RPMI8226 (cell line): ENCODE measurements at regions not wholly inside any gene's neighbourhood (a gene's known extent, or its start where the extent isn't known, plus 50 kb on each side); places are given as distances from the start of the nearest gene placed in this dataset.

Source experiments
- DNase-seq: peaks from one replicate; pipeline ENCODE4 v3.0.0-alpha.2; 2015

GRCh38 chr13:63999614-64000305, 2584.1 kb upstream of the PCDH20 start:
- no peak for DNase-seq

- DNase-seq, result no peak
These were observed 2567.7 kb upstream of the PCDH20 start for GRCh38 chr13:63983366-63983765.

- DNase-seq, result no peak
These were observed 2564.3 kb upstream of the PCDH20 start for GRCh38 chr13:63979951-63980350.

GRCh38 chr13:63972328-63972727, 2556.7 kb upstream of the PCDH20 start:
- no peak for DNase-seq

- no peak for DNase-seq
These were observed 2539.0 kb upstream of the PCDH20 start for GRCh38 chr13:63954683-63955082.

- DNase-seq, result no peak
These were observed 2532.4 kb upstream of the PCDH20 start for GRCh38 chr13:63948045-63948444.

- no peak for DNase-seq
These were observed 2529.3 kb upstream of the PCDH20 start for GRCh38 chr13:63944911-63945310.

- no peak for DNase-seq
These were observed 2526.7 kb upstream of the PCDH20 start for GRCh38 chr13:63942372-63942771.

- no peak for DNase-seq
These were observed 2523.2 kb upstream of the PCDH20 start for GRCh38 chr13:63938851-63939250.

- DNase-seq, result no peak
These were observed 2494.9 kb upstream of the PCDH20 start for GRCh38 chr13:63910511-63910910.

GRCh38 chr13:63909726-63910375, 2494.2 kb upstream of the PCDH20 start:
- no peak for DNase-seq

GRCh38 chr13:63902141-63902540, 2486.5 kb upstream of the PCDH20 start:
- no peak for DNase-seq

- DNase-seq, result no peak
These were observed 2486.0 kb upstream of the PCDH20 start for GRCh38 chr13:63901630-63902029.

- DNase-seq, result no peak
These were observed 2484.8 kb upstream of the PCDH20 start for GRCh38 chr13:63900406-63900805.

- no peak for DNase-seq
These were observed 2480.7 kb upstream of the PCDH20 start for GRCh38 chr13:63896321-63896720.

- no peak for DNase-seq
These were observed 2466.4 kb upstream of the PCDH20 start for GRCh38 chr13:63882052-63882451.

- no peak for DNase-seq
These were observed 2465.1 kb upstream of the PCDH20 start for GRCh38 chr13:63880705-63881104.

- DNase-seq, result no peak
These were observed 2458.3 kb upstream of the PCDH20 start for GRCh38 chr13:63873936-63874335.

GRCh38 chr13:63864171-63864902, 2448.7 kb upstream of the PCDH20 start:
- DNase-seq, result peak; percentile 5

- DNase-seq, result no peak
These were observed 2439.9 kb upstream of the PCDH20 start for GRCh38 chr13:63855457-63856118.

GRCh38 chr13:63853816-63854215, 2438.2 kb upstream of the PCDH20 start:
- DNase-seq, result no peak

GRCh38 chr13:63851526-63851925, 2435.9 kb upstream of the PCDH20 start:
- no peak for DNase-seq
